GM12872 (cell line): ENCODE measurements at regions not wholly inside any gene's neighbourhood (a gene's known extent, or its start where the extent isn't known, plus 50 kb on each side); places are given as distances from the start of the nearest gene placed in this dataset.

Experiments
- TF ChIP-seq, protein P1 (sequence below): IDR thresholded peaks from 3 replicates; pipeline ENCODE4 v1.5.1; 2011; ENCODE audit warnings: low read depth, mild to moderate bottlenecking, low read length, moderate library complexity; ENCODE audit not compliant: insufficient read depth

DNA sequence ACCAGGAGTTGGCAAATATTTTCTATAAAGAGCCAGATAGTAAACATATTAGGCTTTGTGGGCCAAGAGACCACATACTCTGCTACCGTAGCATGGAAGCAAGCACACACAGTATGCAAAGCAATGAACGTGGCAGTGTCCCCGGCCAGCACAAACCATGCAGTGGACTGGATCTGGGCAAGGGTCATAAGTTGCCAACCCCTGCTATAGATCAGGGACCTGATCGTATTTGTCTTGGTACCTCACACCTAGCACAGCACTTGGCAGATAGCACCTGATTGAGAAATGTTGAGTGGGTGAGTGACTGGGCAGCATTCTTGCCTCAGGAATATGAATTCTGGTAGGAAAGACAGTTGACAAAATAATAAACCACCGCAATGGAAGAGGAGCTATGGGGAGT is 331.9 kb downstream of the FGFR2 start:
- TF ChIP-seq, protein P1, sequence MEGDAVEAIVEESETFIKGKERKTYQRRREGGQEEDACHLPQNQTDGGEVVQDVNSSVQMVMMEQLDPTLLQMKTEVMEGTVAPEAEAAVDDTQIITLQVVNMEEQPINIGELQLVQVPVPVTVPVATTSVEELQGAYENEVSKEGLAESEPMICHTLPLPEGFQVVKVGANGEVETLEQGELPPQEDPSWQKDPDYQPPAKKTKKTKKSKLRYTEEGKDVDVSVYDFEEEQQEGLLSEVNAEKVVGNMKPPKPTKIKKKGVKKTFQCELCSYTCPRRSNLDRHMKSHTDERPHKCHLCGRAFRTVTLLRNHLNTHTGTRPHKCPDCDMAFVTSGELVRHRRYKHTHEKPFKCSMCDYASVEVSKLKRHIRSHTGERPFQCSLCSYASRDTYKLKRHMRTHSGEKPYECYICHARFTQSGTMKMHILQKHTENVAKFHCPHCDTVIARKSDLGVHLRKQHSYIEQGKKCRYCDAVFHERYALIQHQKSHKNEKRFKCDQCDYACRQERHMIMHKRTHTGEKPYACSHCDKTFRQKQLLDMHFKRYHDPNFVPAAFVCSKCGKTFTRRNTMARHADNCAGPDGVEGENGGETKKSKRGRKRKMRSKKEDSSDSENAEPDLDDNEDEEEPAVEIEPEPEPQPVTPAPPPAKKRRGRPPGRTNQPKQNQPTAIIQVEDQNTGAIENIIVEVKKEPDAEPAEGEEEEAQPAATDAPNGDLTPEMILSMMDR = no peak

DNA sequence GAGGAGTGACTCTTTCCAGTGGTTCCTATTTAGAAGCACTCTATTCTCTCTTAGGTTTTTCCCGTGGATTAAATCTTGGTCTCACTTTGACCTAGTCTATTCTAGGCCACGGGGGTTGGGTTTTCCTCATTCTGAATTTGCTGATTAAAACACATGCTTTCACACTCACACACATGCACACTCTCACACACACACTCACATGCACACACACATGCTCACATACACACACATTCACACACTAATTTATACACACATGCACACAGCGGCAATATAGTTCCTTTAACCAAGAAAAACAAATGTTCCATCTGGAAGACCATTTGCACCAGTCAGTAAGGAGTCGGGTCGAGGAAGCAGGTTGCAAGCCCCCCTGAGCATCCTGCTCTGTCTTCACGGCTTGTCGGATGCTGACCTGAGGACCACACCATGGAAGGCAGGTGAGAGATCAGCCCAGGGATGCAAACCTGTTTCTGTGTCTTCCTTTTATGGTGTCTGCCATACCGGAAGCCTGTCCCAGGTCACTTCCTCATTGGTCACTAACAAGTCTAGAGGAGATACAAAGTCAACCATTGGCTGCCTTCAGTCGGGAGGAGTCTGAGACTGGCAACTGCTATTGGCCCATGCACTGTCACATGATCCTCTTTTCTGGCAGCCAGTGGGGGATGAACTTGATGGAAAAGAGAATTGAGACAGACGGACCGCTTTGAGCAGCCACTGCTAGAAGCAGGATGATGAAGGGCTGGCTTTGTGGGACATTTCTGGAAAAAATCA is 330.8 kb downstream of the FGFR2 start:
- TF ChIP-seq, protein P1 = no peak

DNA sequence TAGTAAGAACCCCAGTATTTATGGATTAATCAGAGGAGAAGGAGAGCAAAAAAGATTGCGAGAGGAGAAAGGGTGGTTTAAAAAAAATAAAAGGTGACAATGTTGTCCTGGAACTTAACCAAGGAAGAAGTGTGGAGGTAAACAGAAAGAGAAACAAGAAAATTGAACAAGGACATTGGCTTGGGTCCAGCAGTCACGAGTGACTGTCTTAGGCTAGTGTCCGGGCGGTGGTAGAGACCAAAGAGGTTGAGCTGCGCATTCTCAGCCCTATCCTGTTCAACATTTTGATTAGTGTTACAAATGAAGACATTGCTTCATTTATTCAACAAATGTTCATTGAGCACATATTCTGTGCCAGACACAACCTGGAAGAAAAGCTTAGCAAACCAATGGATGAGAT is 329.9 kb downstream of the FGFR2 start:
- TF ChIP-seq, protein P1 = no peak

DNA sequence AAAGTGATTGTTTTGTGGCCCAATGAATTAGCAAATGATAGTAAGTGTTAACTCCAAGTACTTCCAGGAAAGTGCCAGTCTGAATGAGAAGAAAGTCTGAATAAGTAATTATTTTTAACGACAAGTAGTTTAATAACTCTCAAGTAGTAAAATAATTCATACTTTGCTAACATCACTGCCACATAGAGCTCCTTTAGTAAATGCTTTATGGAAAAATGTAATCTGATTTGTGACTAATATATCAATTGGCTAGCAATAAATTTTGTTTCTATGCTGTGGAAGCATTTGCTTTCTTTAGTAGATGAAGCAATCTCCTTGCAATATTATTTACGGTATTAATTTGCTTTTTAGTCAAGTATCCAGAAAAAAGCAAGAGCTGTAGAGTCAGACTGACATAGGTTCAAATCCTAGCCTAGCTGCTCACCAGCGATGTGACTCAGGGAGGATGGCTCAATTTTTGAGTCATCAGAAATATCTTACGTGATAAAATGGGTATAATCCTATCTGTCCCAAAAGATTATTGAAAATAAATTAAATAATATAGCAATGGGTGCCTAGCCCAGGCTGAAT is 329.3 kb downstream of the FGFR2 start:
- TF ChIP-seq, protein P1 = no peak

DNA sequence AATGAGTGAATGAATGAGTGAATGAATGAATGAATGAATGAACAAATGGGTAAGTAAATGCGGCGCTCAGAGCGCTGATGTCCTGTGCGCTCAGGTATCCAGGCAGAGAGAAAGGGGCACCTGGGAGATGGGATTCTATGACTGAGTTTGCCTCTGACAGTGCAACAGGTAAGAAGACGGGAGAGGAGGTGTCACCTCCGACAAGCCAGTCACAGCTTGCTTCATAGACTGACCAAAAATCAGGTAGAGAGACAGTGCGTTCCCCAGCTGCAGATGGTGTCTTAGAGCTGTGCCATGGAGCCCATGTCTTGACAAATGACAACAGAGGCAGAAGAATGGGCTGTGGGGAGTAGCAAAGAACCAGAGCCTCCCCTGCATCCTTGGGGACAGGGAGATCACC is 327.3 kb downstream of the FGFR2 start:
- TF ChIP-seq, protein P1 = no peak

DNA sequence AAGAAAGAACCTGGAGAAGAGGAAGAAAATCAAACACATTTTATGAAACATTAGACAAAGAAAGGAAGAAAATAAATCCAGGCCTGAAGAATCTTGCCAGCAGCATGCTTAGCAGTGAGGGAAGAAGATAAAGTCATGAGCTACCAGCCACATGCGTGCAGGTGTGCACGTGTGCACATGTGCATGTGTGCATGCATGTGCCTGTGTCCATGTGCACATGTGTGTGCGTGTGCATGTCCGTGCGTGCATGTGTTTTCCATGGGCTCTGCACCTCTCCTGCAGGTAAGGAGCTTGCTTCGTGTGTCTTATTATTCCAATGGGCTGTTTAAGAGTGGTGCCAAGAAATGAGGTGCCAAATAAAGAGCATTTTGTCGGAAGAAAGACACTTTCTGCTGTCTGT is 322.2 kb downstream of the FGFR2 start:
- TF ChIP-seq, protein P1 = no peak

DNA sequence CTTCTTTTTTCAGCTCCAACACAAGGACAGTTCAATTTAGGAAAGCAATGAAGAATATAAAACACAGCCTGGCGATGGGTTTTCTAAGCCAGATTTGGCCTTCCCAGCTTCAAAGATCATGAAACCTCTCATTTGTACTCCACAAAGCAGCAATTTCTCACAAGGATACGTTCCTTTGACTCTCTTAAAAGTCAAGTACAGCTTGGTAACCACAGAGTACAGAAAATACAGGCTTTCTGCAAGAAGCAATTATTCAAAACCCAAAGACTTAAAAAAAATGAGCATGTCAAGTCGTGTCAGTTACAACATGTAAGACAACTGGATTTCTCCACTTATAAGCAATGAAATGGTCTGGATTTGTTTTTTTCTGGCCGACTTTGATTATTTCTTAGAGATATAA is 321.4 kb downstream of the FGFR2 start:
- TF ChIP-seq, protein P1 = no peak
